ENCODE measurements at regions not wholly inside any gene's neighbourhood (a gene's known extent, or its start where the extent isn't known, plus 50 kb on each side); places are given as distances from the start of the nearest gene placed in this dataset.

- DNase-seq (ENCODE audit: low read depth, low spot score) (no peak), FAIRE-seq (no peak)
- Histone ChIP-seq H2AFZ (ENCODE audit: low read depth, low read length) (no peak overlapping the region), H3K36me3 (ENCODE audit: control insufficient read depth in 2 of 2, extremely low read depth in 1 of 2, insufficient read depth in 2 of 2, low read length in 2 of 2) (no peaks in the 10 kb centered on the region), H4K20me1 (replicated peaks; ENCODE audit: control insufficient read depth, extremely low read depth, insufficient read depth, low read length) (no peaks in the 10 kb centered on the region), H3K4me2 (ENCODE audit: insufficient read depth, low read length) (no peak overlapping the region), H3K4me3 (replicated peaks in 1 of 3; ENCODE audit: insufficient read depth in 1 of 3, low read depth in 1 of 3, low read length in 3 of 3) (no peak overlapping the region), H3K4me1 (ENCODE audit: control insufficient read depth, extremely low read depth, insufficient read depth, low read length) (no peaks in the 10 kb centered on the region), H3K27ac (ENCODE audit: insufficient read depth, low read depth, low read length) (no peak overlapping the region), H3K9me1 (replicated peaks; ENCODE audit: control insufficient read depth, extremely low read depth, insufficient read depth, low read length) (no peaks in the 10 kb centered on the region), H3K27me3 (ENCODE audit: control insufficient read depth in 2 of 2, insufficient read depth in 2 of 2, low read length in 2 of 2) (no peaks in the 10 kb centered on the region), H3K79me2 (ENCODE audit: control insufficient read depth, insufficient read depth, low read length) (no peaks in the 10 kb centered on the region), H3K9me3 (replicated peaks; ENCODE audit: control insufficient read depth, insufficient read depth, low read length) (peaks cover 4% of the 10 kb centered on the region), H3K9ac (replicated peaks; ENCODE audit: extremely low read depth, insufficient read depth, low read length) (no peak overlapping the region)
- ChIA-PET CTCF (interaction anchor here (1.1 kb wide), 1 partner anchor 37 kb away, joined by 3 read pairs; no protein-coding TSS in a partner anchor), POLR2A (no interaction called here)
- intact Hi-C loops (cut with micrococcal nuclease) = no loop called here
- no TSS peak for BruUV-seq (replicated peaks)
- dilution Hi-C loops (cut with MboI; ENCODE audit: extremely low pct_ligation_motif_present, low sequenced_read_pairs) = no loop called here
- TF ChIP-seq MAX (IDR thresholded peaks at IDR 0.05; ENCODE audit: insufficient read depth, insufficient read length) = no peak
- TF ChIP-seq GATA2 (IDR thresholded peaks at IDR 0.05; ENCODE audit: insufficient read depth, insufficient read length, low read depth, low read length) = no peak
- no peak for TF ChIP-seq POLR2AphosphoS5 (IDR thresholded peaks at IDR 0.05; ENCODE audit: insufficient read depth, low read depth, low read length)
- TF ChIP-seq EZH2 (IDR thresholded peaks at IDR 0.05; ENCODE audit: borderline replicate concordance, low read depth, low read length, severe bottlenecking) = no peak
- TF ChIP-seq JUN (IDR thresholded peaks at IDR 0.05; ENCODE audit: borderline replicate concordance, insufficient read depth, insufficient read length, low read depth) = no peak
Observed at GRCh38 chr3:26082911-26083310, 293.0 kb downstream of the OXSM start.

- ChIA-PET CTCF (no interaction called here), POLR2A (no interaction called here)
- TF ChIP-seq POLR2A (IDR thresholded peaks at IDR 0.05; ENCODE audit: low read depth, low read length) (no peak), MAX (IDR thresholded peaks at IDR 0.05; ENCODE audit: insufficient read depth, insufficient read length) (no peak), CTCF (IDR thresholded peaks at IDR 0.05; ENCODE audit: extremely low read depth in 1 of 2, insufficient read depth in 1 of 2, low read depth in 1 of 2, low read length in 2 of 2) (no peak)
- Histone ChIP-seq H4K20me1 (replicated peaks; ENCODE audit: control insufficient read depth, extremely low read depth, insufficient read depth, low read length) (no peaks in the 10 kb centered on the region), H3K4me3 (replicated peaks in 1 of 3; ENCODE audit: insufficient read depth in 1 of 3, low read depth in 1 of 3, low read length in 3 of 3) (no peak overlapping the region), H3K79me2 (ENCODE audit: control insufficient read depth, insufficient read depth, low read length) (no peaks in the 10 kb centered on the region), H3K9me1 (replicated peaks; ENCODE audit: control insufficient read depth, extremely low read depth, insufficient read depth, low read length) (no peaks in the 10 kb centered on the region), H3K9ac (replicated peaks; ENCODE audit: extremely low read depth, insufficient read depth, low read length) (no peak overlapping the region), H3K27ac (ENCODE audit: insufficient read depth, low read depth, low read length) (no peak overlapping the region), H3K9me3 (replicated peaks; ENCODE audit: control insufficient read depth, insufficient read depth, low read length) (peaks cover 4% of the 10 kb centered on the region), H3K36me3 (ENCODE audit: control insufficient read depth in 2 of 2, extremely low read depth in 1 of 2, insufficient read depth in 2 of 2, low read length in 2 of 2) (no peaks in the 10 kb centered on the region), H3K4me1 (ENCODE audit: control insufficient read depth, extremely low read depth, insufficient read depth, low read length) (no peaks in the 10 kb centered on the region), H3K4me2 (ENCODE audit: insufficient read depth, low read length) (no peak overlapping the region), H2AFZ (ENCODE audit: low read depth, low read length) (no peak overlapping the region), H3K27me3 (ENCODE audit: control insufficient read depth in 2 of 2, insufficient read depth in 2 of 2, low read length in 2 of 2) (no peaks in the 10 kb centered on the region)
- DNase-seq (ENCODE audit: low read depth, low spot score) (no peak), FAIRE-seq (no peak)
- no TSS peak for BruUV-seq (replicated peaks)
- intact Hi-C loops (cut with micrococcal nuclease) (no loop called here), dilution Hi-C loops (cut with MboI; ENCODE audit: extremely low pct_ligation_motif_present, low sequenced_read_pairs) (no loop called here)
Observed at GRCh38 chr3:26084629-26085028, 294.7 kb downstream of the OXSM start.

Measured in endothelial cell of umbilical vein (primary cell).